ENCODE measurements at regions not wholly inside any gene's neighbourhood (a gene's known extent, or its start where the extent isn't known, plus 50 kb on each side); places are given as distances from the start of the nearest gene placed in this dataset.

DNA sequence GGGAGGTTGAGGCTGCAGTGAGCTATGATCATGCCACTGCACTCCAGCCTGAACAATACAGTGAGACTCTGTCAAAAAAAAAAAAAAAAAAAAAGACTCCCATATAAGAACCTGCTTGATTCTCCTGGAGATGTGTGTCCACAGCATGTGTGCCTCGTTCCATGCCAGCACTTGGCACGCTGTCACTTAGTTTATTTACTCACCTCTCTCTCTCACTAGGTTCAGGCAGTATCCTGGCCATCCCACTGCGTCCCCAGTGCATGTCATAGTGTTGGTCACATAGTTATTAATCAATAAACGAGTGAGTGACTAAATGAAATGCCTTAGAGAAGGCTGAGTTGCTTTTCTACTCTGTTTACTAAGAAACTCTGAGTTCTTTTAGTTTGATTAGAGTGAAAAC is 79.1 kb upstream of the GPR12 start:
- no peak overlapping the region for H3K27ac Mint-ChIP-seq (ENCODE audit: unreplicated experiment)
- no peak for DNase-seq
- H3K27me3 ChIP-seq (replicated peaks; ENCODE audit: control insufficient read depth, insufficient read depth, low read length): no peaks in the 10 kb centered on the region; the same call in 1 of the 2 replicates
- H3K4me3 Mint-ChIP-seq (ENCODE audit: unreplicated experiment): no peak overlapping the region
- no peaks in the 10 kb centered on the region for H3K4me1 Mint-ChIP-seq (ENCODE audit: low read depth, unreplicated experiment)
- H3K36me3 Mint-ChIP-seq (ENCODE audit: insufficient read depth, unreplicated experiment): no peaks in the 10 kb centered on the region
- H3K4me1 ChIP-seq: no peaks in the 10 kb centered on the region
- intact Hi-C loops (cut with micrococcal nuclease; ENCODE audit: unreplicated experiment): no loop called here
- no peaks in the 10 kb centered on the region for H3K9me3 ChIP-seq
- peaks cover 32% of the 10 kb centered on the region for H3K27me3 Mint-ChIP-seq (ENCODE audit: insufficient read depth, unreplicated experiment)
- no TSS peak for BruUV-seq (replicated peaks)
- no peak overlapping the region for H3K4me3 ChIP-seq (ENCODE audit: low read depth, low read length)
- no peak for TF ChIP-seq CTCF (IDR thresholded peaks at IDR 0.05; ENCODE audit: insufficient read depth in 1 of 2, low read depth in 1 of 2, low read length in 1 of 2, severe bottlenecking in 1 of 2, unreplicated experiment in 1 of 2)
- H3K36me3 ChIP-seq (ENCODE audit: control insufficient read depth, insufficient read depth, low read length): no peaks in the 10 kb centered on the region
- H3K9me3 Mint-ChIP-seq (ENCODE audit: unreplicated experiment): no peaks in the 10 kb centered on the region
- CTCF ChIA-PET: interaction anchor here (0.6 kb wide), 1 partner anchor 34 kb away, joined by 4 read pairs; no protein-coding TSS in a partner anchor
- POLR2A ChIA-PET: no interaction called here

DNA sequence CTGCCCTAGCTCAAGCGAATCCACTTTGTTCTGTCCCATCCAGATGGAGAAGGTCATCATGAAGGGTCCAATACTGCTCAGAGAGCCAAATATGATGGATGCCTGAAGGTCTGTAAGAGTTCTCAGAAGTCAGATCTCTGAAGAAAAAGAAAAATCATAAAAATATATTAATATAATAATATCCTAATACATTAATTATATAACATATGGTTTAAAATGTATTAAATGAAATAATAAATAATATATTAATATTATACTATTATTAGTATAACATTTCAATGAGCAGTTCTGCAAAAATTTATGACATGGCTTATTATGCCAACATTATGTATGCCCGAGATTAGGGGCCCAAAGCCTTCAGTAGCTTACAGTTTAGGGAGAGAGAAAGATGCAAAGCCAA is 78.2 kb upstream of the GPR12 start:
- Histone ChIP-seq H3K9me3 (no peaks in the 10 kb centered on the region), H3K4me1 (no peaks in the 10 kb centered on the region), H3K36me3 (ENCODE audit: control insufficient read depth, insufficient read depth, low read length) (no peaks in the 10 kb centered on the region), H3K27me3 (replicated peaks; ENCODE audit: control insufficient read depth, insufficient read depth, low read length) (no peaks in the 10 kb centered on the region; the same call in 1 of the 2 replicates), H3K4me3 (ENCODE audit: low read depth, low read length) (no peak overlapping the region)
- H3K36me3 Mint-ChIP-seq (ENCODE audit: insufficient read depth, unreplicated experiment): no peaks in the 10 kb centered on the region
- no peaks in the 10 kb centered on the region for H3K9me3 Mint-ChIP-seq (ENCODE audit: unreplicated experiment)
- intact Hi-C loops (cut with micrococcal nuclease; ENCODE audit: unreplicated experiment): no loop called here
- H3K27ac Mint-ChIP-seq (ENCODE audit: unreplicated experiment): no peak overlapping the region
- BruUV-seq (replicated peaks): no TSS peak
- ChIA-PET POLR2A (no interaction called here), CTCF (no interaction called here)
- peaks cover 32% of the 10 kb centered on the region for H3K27me3 Mint-ChIP-seq (ENCODE audit: insufficient read depth, unreplicated experiment)
- DNase-seq: no peak
- H3K4me3 Mint-ChIP-seq (ENCODE audit: unreplicated experiment): no peak overlapping the region
- no peak for TF ChIP-seq CTCF (IDR thresholded peaks at IDR 0.05; ENCODE audit: insufficient read depth in 1 of 2, low read depth in 1 of 2, low read length in 1 of 2, severe bottlenecking in 1 of 2, unreplicated experiment in 1 of 2)
- no peaks in the 10 kb centered on the region for H3K4me1 Mint-ChIP-seq (ENCODE audit: low read depth, unreplicated experiment)

DNA sequence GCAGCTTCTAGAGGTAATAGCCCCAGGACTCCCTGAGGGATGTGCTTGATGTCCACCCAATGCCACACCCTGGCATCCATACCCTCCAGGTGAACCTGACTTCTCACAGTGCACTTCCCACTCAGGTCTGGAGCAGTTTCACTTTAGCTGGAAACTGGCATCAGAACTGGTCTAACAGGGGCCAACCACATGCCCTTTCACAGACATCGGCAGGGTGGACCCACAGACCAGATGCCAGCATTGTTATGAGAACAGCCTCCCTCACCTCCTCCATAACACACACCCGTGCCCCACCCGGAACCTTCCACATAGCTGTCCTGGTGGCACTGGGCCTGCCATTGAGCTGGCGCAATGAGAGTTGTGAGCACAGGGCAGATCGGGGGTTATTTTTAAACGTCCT is 77.4 kb upstream of the GPR12 start:
- H3K4me3 Mint-ChIP-seq (ENCODE audit: unreplicated experiment): no peak overlapping the region
- H3K27me3 Mint-ChIP-seq (ENCODE audit: insufficient read depth, unreplicated experiment): peaks cover 36% of the 10 kb centered on the region

More for the DNA sequence above, 77.4 kb upstream of the GPR12 start:
- no peaks in the 10 kb centered on the region for H3K4me1 Mint-ChIP-seq (ENCODE audit: low read depth, unreplicated experiment)
- Histone ChIP-seq H3K4me3 (ENCODE audit: low read depth, low read length) (no peak overlapping the region), H3K9me3 (no peaks in the 10 kb centered on the region), H3K4me1 (no peaks in the 10 kb centered on the region), H3K36me3 (ENCODE audit: control insufficient read depth, insufficient read depth, low read length) (no peaks in the 10 kb centered on the region), H3K27me3 (replicated peaks; ENCODE audit: control insufficient read depth, insufficient read depth, low read length) (no peaks in the 10 kb centered on the region; the same call in 1 of the 2 replicates)
- POLR2A ChIA-PET: no interaction called here
- H3K27ac Mint-ChIP-seq (ENCODE audit: unreplicated experiment): no peak overlapping the region
- CTCF ChIA-PET: no interaction called here
- TF ChIP-seq CTCF (IDR thresholded peaks at IDR 0.05; ENCODE audit: insufficient read depth in 1 of 2, low read depth in 1 of 2, low read length in 1 of 2, severe bottlenecking in 1 of 2, unreplicated experiment in 1 of 2): no peak
- H3K9me3 Mint-ChIP-seq (ENCODE audit: unreplicated experiment): no peaks in the 10 kb centered on the region
- intact Hi-C loops (cut with micrococcal nuclease; ENCODE audit: unreplicated experiment): no loop called here
- DNase-seq: no peak
- H3K36me3 Mint-ChIP-seq (ENCODE audit: insufficient read depth, unreplicated experiment): no peaks in the 10 kb centered on the region
- no TSS peak for BruUV-seq (replicated peaks)
